Lower leg skin (tissue), 3 donors: ENCODE measurements at regions not wholly inside any gene's neighbourhood (a gene's known extent, or its start where the extent isn't known, plus 50 kb on each side); places are given as distances from the start of the nearest gene placed in this dataset.

Source experiments
- CTCF ChIP-seq, 3 donors: fragments of 450-650 bp; IDR thresholded peaks; one replicate each; pipeline ENCODE4 v1.5.1; 2016; ENCODE audit warnings: antibody characterized with exemption in 3 of 3, mild to moderate bottlenecking in 3 of 3, moderate library complexity in 2 of 3
- POLR2A ChIP-seq, 2 donors: fragments of 450-650 bp; IDR thresholded peaks; one replicate each; pipeline ENCODE4 v1.6.1; 2016 to 2017; ENCODE audit warnings: antibody characterized with exemption in 2 of 2, mild to moderate bottlenecking in 1 of 2, moderate library complexity in 1 of 2

DNA sequence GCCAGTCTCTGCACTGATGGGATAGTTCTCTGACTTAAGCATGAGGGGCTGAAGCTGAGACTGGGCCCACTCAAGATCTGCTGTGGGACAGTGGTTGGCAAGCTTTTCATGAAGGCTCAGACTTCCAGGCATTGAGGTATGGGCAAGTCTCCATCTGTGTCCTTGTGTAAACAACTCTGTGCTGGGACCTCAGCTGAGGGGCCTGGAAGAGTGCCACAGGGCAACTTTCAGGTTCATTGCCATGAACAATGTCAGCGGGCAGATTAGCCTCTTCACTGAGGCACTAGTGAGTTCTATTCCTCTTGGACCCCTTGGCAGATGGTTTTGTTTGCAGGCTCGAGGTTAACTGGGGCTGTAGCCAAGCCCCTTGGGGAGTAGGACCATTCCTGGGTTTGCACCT lies 127.1 kb downstream of the MRPS30 start:
- TF ChIP-seq CTCF (IDR thresholded peaks at IDR 0.05) (no peak), POLR2A (IDR thresholded peaks at IDR 0.05) (no peak)
